GM12891 (cell line): ENCODE measurements at regions not wholly inside any gene's neighbourhood (a gene's known extent, or its start where the extent isn't known, plus 50 kb on each side); places are given as distances from the start of the nearest gene placed in this dataset.

Experiments
- PAX5 ChIP-seq: IDR thresholded peaks from 2 replicates; pipeline ENCODE4 v1.6.1; 2011; ENCODE audit warnings: low read length, moderate library complexity, mild to moderate bottlenecking; ENCODE audit not compliant: insufficient read depth, severe bottlenecking
- POLR2A ChIP-seq: IDR thresholded peaks from 2 replicates; pipeline ENCODE4 v1.6.1; 2011; ENCODE audit warnings: low read depth, low read length, control low read depth
- POLR2AphosphoS5 ChIP-seq: IDR thresholded peaks from 2 replicates; pipeline ENCODE4 v1.6.1; 2011; ENCODE audit warnings: low read depth, low read length, control low read depth

DNA sequence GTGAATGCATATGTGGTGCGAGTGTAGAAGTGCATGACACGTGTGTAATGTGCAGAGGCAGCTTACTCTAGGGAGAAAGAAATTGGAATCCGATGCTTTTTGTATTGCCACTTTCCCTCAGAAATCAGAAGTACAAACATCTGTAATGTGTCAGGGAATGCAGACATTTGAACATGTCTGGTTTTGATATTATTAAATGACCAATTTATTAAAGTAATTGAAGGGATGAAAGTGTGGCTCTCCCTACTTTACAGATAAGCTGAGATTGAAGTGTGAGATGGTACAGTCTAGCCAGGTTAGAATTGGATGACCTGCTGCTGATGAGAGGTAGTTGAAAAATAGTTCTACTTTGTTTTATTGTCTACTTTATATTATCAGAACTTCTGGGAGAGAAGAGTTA lies 74.5 kb upstream of the NT5C1B start:
- TF ChIP-seq POLR2A (no peak), POLR2AphosphoS5 (no peak), PAX5 (no peak)
